ENCODE measurements at regions not wholly inside any gene's neighbourhood (a gene's known extent, or its start where the extent isn't known, plus 50 kb on each side); places are given as distances from the start of the nearest gene placed in this dataset.

GRCh38 chr3:150059241-150059640, 88.5 kb upstream of the PFN2 start:
- no peaks in the 10 kb centered on the region for H3K36me3 ChIP-seq (ENCODE audit: control insufficient read depth, insufficient read depth, low read length)
- H3K79me2 ChIP-seq (ENCODE audit: control insufficient read depth, insufficient read depth, low read length) = no peaks in the 10 kb centered on the region
- DNase-seq (ENCODE audit: low read depth in 2 of 2) = peak in 1 of 2 donors; percentile 87
- H3K9ac ChIP-seq (ENCODE audit: insufficient read depth, low read length) = no peak overlapping the region
- H3K27ac ChIP-seq (ENCODE audit: insufficient read depth, low read length) = no peak overlapping the region
- no peak overlapping the region for H3K4me3 ChIP-seq (replicated peaks in 1 of 4; ENCODE audit: control extremely low read depth in 1 of 4, insufficient read depth in 1 of 4, low read depth in 3 of 4, low read length in 4 of 4)
- H4K20me1 ChIP-seq (ENCODE audit: control insufficient read depth, extremely low read depth, insufficient read depth, low read length) = no peaks in the 10 kb centered on the region
- H3K9me3 ChIP-seq (ENCODE audit: control insufficient read depth, insufficient read depth, low read depth, low read length) = no peaks in the 10 kb centered on the region
- no peak overlapping the region for H2AFZ ChIP-seq (ENCODE audit: low read length)
- TF ChIP-seq, protein P1, sequence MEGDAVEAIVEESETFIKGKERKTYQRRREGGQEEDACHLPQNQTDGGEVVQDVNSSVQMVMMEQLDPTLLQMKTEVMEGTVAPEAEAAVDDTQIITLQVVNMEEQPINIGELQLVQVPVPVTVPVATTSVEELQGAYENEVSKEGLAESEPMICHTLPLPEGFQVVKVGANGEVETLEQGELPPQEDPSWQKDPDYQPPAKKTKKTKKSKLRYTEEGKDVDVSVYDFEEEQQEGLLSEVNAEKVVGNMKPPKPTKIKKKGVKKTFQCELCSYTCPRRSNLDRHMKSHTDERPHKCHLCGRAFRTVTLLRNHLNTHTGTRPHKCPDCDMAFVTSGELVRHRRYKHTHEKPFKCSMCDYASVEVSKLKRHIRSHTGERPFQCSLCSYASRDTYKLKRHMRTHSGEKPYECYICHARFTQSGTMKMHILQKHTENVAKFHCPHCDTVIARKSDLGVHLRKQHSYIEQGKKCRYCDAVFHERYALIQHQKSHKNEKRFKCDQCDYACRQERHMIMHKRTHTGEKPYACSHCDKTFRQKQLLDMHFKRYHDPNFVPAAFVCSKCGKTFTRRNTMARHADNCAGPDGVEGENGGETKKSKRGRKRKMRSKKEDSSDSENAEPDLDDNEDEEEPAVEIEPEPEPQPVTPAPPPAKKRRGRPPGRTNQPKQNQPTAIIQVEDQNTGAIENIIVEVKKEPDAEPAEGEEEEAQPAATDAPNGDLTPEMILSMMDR (conservative IDR thresholded peaks at IDR 0.05 in 1 of 2, IDR thresholded peaks at IDR 0.05 in 1 of 2; ENCODE audit: low read depth in 1 of 2, low read length in 2 of 2) = no peak
- TF ChIP-seq EZH2 (IDR thresholded peaks at IDR 0.05; ENCODE audit: low read length, missing control alignments) = no peak
- H3K4me2 ChIP-seq (ENCODE audit: extremely low read depth, insufficient read depth, low read length) = no peak overlapping the region
- H3K4me1 ChIP-seq (ENCODE audit: control insufficient read depth, extremely low read depth, insufficient read depth, low read length) = peaks cover 2% of the 10 kb centered on the region
- no peaks in the 10 kb centered on the region for H3K27me3 ChIP-seq (ENCODE audit: control insufficient read depth, insufficient read depth, low read length)

GRCh38 chr3:150057227-150057626, 86.5 kb upstream of the PFN2 start:
- no peak overlapping the region for H3K27ac ChIP-seq (ENCODE audit: insufficient read depth, low read length)
- H3K27me3 ChIP-seq (ENCODE audit: control insufficient read depth, insufficient read depth, low read length) = no peaks in the 10 kb centered on the region
- no peak overlapping the region for H3K4me2 ChIP-seq (ENCODE audit: extremely low read depth, insufficient read depth, low read length)
- no peak for DNase-seq (ENCODE audit: low read depth in 2 of 2)
- no peaks in the 10 kb centered on the region for H3K9me3 ChIP-seq (ENCODE audit: control insufficient read depth, insufficient read depth, low read depth, low read length)
- H3K36me3 ChIP-seq (ENCODE audit: control insufficient read depth, insufficient read depth, low read length) = no peaks in the 10 kb centered on the region
- no peaks in the 10 kb centered on the region for H3K4me1 ChIP-seq (ENCODE audit: control insufficient read depth, extremely low read depth, insufficient read depth, low read length)
- no peak overlapping the region for H3K4me3 ChIP-seq (replicated peaks in 1 of 4; ENCODE audit: control extremely low read depth in 1 of 4, insufficient read depth in 1 of 4, low read depth in 3 of 4, low read length in 4 of 4)
- no peaks in the 10 kb centered on the region for H3K79me2 ChIP-seq (ENCODE audit: control insufficient read depth, insufficient read depth, low read length)
- no peak overlapping the region for H3K9ac ChIP-seq (ENCODE audit: insufficient read depth, low read length)
- no peaks in the 10 kb centered on the region for H4K20me1 ChIP-seq (ENCODE audit: control insufficient read depth, extremely low read depth, insufficient read depth, low read length)
- TF ChIP-seq, protein P1 (conservative IDR thresholded peaks at IDR 0.05 in 1 of 2, IDR thresholded peaks at IDR 0.05 in 1 of 2; ENCODE audit: low read depth in 1 of 2, low read length in 2 of 2) = no peak
- no peak for TF ChIP-seq EZH2 (IDR thresholded peaks at IDR 0.05; ENCODE audit: low read length, missing control alignments)
- no peak overlapping the region for H2AFZ ChIP-seq (ENCODE audit: low read length)

GRCh38 chr3:150055332-150055731, 84.6 kb upstream of the PFN2 start:
- no peak overlapping the region for H2AFZ ChIP-seq (ENCODE audit: low read length)
- DNase-seq (ENCODE audit: low read depth in 2 of 2) = no peak
- TF ChIP-seq, protein P1 (conservative IDR thresholded peaks at IDR 0.05 in 1 of 2, IDR thresholded peaks at IDR 0.05 in 1 of 2; ENCODE audit: low read depth in 1 of 2, low read length in 2 of 2) = no peak
- TF ChIP-seq EZH2 (IDR thresholded peaks at IDR 0.05; ENCODE audit: low read length, missing control alignments) = no peak

More at GRCh38 chr3:150055332-150055731, 84.6 kb upstream of the PFN2 start:
- Histone ChIP-seq H3K4me3 (replicated peaks in 1 of 4; ENCODE audit: control extremely low read depth in 1 of 4, insufficient read depth in 1 of 4, low read depth in 3 of 4, low read length in 4 of 4) (no peak overlapping the region), H3K36me3 (ENCODE audit: control insufficient read depth, insufficient read depth, low read length) (no peaks in the 10 kb centered on the region), H4K20me1 (ENCODE audit: control insufficient read depth, extremely low read depth, insufficient read depth, low read length) (no peaks in the 10 kb centered on the region), H3K4me2 (ENCODE audit: extremely low read depth, insufficient read depth, low read length) (no peak overlapping the region), H3K9ac (ENCODE audit: insufficient read depth, low read length) (no peak overlapping the region), H3K79me2 (ENCODE audit: control insufficient read depth, insufficient read depth, low read length) (no peaks in the 10 kb centered on the region), H3K27ac (ENCODE audit: insufficient read depth, low read length) (no peak overlapping the region), H3K27me3 (ENCODE audit: control insufficient read depth, insufficient read depth, low read length) (no peaks in the 10 kb centered on the region), H3K9me3 (ENCODE audit: control insufficient read depth, insufficient read depth, low read depth, low read length) (no peaks in the 10 kb centered on the region), H3K4me1 (ENCODE audit: control insufficient read depth, extremely low read depth, insufficient read depth, low read length) (no peaks in the 10 kb centered on the region)

Measured in fibroblast of lung (primary cell).